CD4-positive, alpha-beta T cell (primary cell): ENCODE measurements at regions not wholly inside any gene's neighbourhood (a gene's known extent, or its start where the extent isn't known, plus 50 kb on each side); places are given as distances from the start of the nearest gene placed in this dataset.

ENCODE experiments used
- ATAC-seq: fragments of 200-7000 bp; cut with Tn5 transposase; one replicate; pipeline ENCODE4 v1.10.0; 2022; ENCODE audit warnings: mild to moderate bottlenecking; ENCODE audit not compliant: poor library complexity
- CTCF ChIA-PET: fragments of 350-600 bp; sonication (Branson Sonifier 250); formaldehyde crosslinking; loops from one replicate; lab custom pipeline; 2021; ENCODE audit warnings: antibody characterized with exemption, inconsistent platforms; lab: Charles Lee
- POLR2A ChIA-PET: fragments of 350-600 bp; sonication (Branson Sonifier 250); formaldehyde crosslinking; loops from one replicate; lab custom pipeline; 2021; ENCODE audit warnings: antibody characterized with exemption, inconsistent platforms; lab: Charles Lee
- DNase-seq, 14 experiments: peaks; one replicate each; pipeline ENCODE4 v3.0.0-alpha.2; 2013 to 2020; ENCODE audit warnings: mixed read lengths in 2 of 14
- H3K27ac ChIP-seq, 2 donors: one replicate each; pipeline versions ENCODE4 v1.5.1 to v1.7.0; 2013; ENCODE audit warnings: low read length in 2 of 2, low read depth in 1 of 2, mild to moderate bottlenecking in 1 of 2
- H3K27me3 ChIP-seq, 2 experiments: 1 replicate in 1 of 2; 2 replicates in 1 of 2; pipeline versions ENCODE4 v1.6.1 to v1.7.0; 2013; ENCODE audit warnings: low read length in 2 of 2, control low read depth in 1 of 2, mild to moderate bottlenecking in 1 of 2, moderate library complexity in 1 of 2; ENCODE audit not compliant: insufficient read depth in 2 of 2, control insufficient read depth in 1 of 2
- H3K36me3 ChIP-seq: one replicate; pipeline ENCODE4 v1.6.1; 2013; ENCODE audit warnings: low read length, control low read depth; ENCODE audit not compliant: insufficient read depth
- H3K4me1 ChIP-seq: one replicate; pipeline ENCODE4 v1.6.1; 2013; ENCODE audit warnings: low read length, control low read depth; ENCODE audit not compliant: insufficient read depth
- H3K4me3 ChIP-seq: one replicate; pipeline ENCODE4 v1.5.1; 2013; ENCODE audit warnings: mild to moderate bottlenecking, low read length, moderate library complexity
- H3K9me3 ChIP-seq, 2 experiments: 1 replicate in 1 of 2; 2 replicates in 1 of 2; pipeline versions ENCODE4 v1.6.1 to v1.7.0; 2013; ENCODE audit warnings: low read length in 2 of 2, mild to moderate bottlenecking in 2 of 2, control low read depth in 1 of 2, moderate library complexity in 1 of 2; ENCODE audit not compliant: control insufficient read depth in 1 of 2, insufficient read depth in 1 of 2
- H3K27ac Mint-ChIP-seq: one replicate; pipeline ENCODE4 v1.8.0; 2020; ENCODE audit warnings: mixed read lengths
- H3K27me3 Mint-ChIP-seq: one replicate; pipeline ENCODE4 v1.8.0; 2021; ENCODE audit warnings: mixed read lengths
- H3K36me3 Mint-ChIP-seq: one replicate; pipeline ENCODE4 v1.8.0; 2021; ENCODE audit warnings: low read depth, mixed read lengths
- H3K4me1 Mint-ChIP-seq: one replicate; pipeline ENCODE4 v1.8.0; 2021; ENCODE audit warnings: low read depth, mixed read lengths
- H3K4me3 Mint-ChIP-seq: one replicate; pipeline ENCODE4 v1.8.0; 2020; ENCODE audit warnings: mild to moderate bottlenecking, mixed read lengths
- H3K9me3 Mint-ChIP-seq: one replicate; pipeline ENCODE4 v1.8.0; 2020; ENCODE audit warnings: mixed read lengths
- CTCF ChIP-seq: fragments of 200-600 bp; IDR thresholded peaks from one replicate; pipeline ENCODE4 v1.8.0; 2022; ENCODE audit warnings: antibody characterized with exemption, mild to moderate bottlenecking
- intact Hi-C, 2 experiments: fragments of 100-400 bp; cut with DNase I in 1 of 2; cut with micrococcal nuclease in 1 of 2; formaldehyde crosslinking; loops; one replicate each; pipeline versions ENCODE4 v1.15.1 to v1.9.0; 2023 to 2025; cut with DNase I, micrococcal nuclease

GRCh38 chr6:9431945-9432344, 982.9 kb downstream of the TFAP2A start:
- H3K36me3 Mint-ChIP-seq: no peaks in the 10 kb centered on the region
- ATAC-seq (no peak), DNase-seq (no peak)
- no peak overlapping the region for H3K27ac Mint-ChIP-seq
- no peaks in the 10 kb centered on the region for H3K9me3 Mint-ChIP-seq
- intact Hi-C loops: no loop called here
- TF ChIP-seq CTCF: no peak
- Histone ChIP-seq H3K4me1 (no peaks in the 10 kb centered on the region), H3K36me3 (no peaks in the 10 kb centered on the region), H3K4me3 (no peak overlapping the region), H3K27me3 (no peaks in the 10 kb centered on the region), H3K27ac (no peak overlapping the region), H3K9me3 (peaks cover 0 to 5% of the 10 kb centered on the region in 2 experiments)
- CTCF ChIA-PET: no interaction called here
- H3K27me3 Mint-ChIP-seq: peaks cover 6% of the 10 kb centered on the region
- H3K4me3 Mint-ChIP-seq: no peak overlapping the region
- POLR2A ChIA-PET: interaction anchor here (0.7 kb wide), 1 partner anchor 11 kb away, joined by 3 read pairs; no protein-coding TSS in a partner anchor
- no peaks in the 10 kb centered on the region for H3K4me1 Mint-ChIP-seq

- peaks cover 0 to 3% of the 10 kb centered on the region in 2 experiments for H3K9me3 ChIP-seq
- no peak overlapping the region for H3K4me3 Mint-ChIP-seq
- no peaks in the 10 kb centered on the region for H3K4me1 ChIP-seq
- ChIA-PET POLR2A (no interaction called here), CTCF (no interaction called here)
- H3K36me3 Mint-ChIP-seq: no peaks in the 10 kb centered on the region
- no peak overlapping the region for H3K27ac ChIP-seq
- H3K27ac Mint-ChIP-seq: no peak overlapping the region
- H3K4me1 Mint-ChIP-seq: no peaks in the 10 kb centered on the region
- intact Hi-C loops: no loop called here
- no peaks in the 10 kb centered on the region for H3K9me3 Mint-ChIP-seq
- H3K36me3 ChIP-seq: no peaks in the 10 kb centered on the region
- ATAC-seq: no peak
- no peak for TF ChIP-seq CTCF
- H3K27me3 ChIP-seq: no peaks in the 10 kb centered on the region
- H3K4me3 ChIP-seq: no peak overlapping the region
- no peaks in the 10 kb centered on the region for H3K27me3 Mint-ChIP-seq
- no peak for DNase-seq
Observed at GRCh38 chr6:9428421-9429172, 986.3 kb downstream of the TFAP2A start.

GRCh38 chr6:9422138-9422537, 986.8 kb upstream of the SLC35B3 start:
- Mint-ChIP-seq H3K4me1 (no peaks in the 10 kb centered on the region), H3K27ac (no peak overlapping the region), H3K27me3 (peaks cover 4% of the 10 kb centered on the region), H3K4me3 (no peak overlapping the region), H3K9me3 (no peaks in the 10 kb centered on the region), H3K36me3 (no peaks in the 10 kb centered on the region)
- no peaks in the 10 kb centered on the region for H3K4me1 ChIP-seq
- H3K9me3 ChIP-seq: no peaks in the 10 kb centered on the region
- no peak overlapping the region for H3K27ac ChIP-seq
- intact Hi-C loops: no loop called here
- H3K4me3 ChIP-seq: no peak overlapping the region
- no peaks in the 10 kb centered on the region for H3K27me3 ChIP-seq
- CTCF ChIA-PET: interaction anchor here (0.8 kb wide), 1 partner anchor 21 kb away, joined by 4 read pairs; no protein-coding TSS in a partner anchor
- ATAC-seq: no peak
- POLR2A ChIA-PET: no interaction called here
- no peak for TF ChIP-seq CTCF
- H3K36me3 ChIP-seq: no peaks in the 10 kb centered on the region
- DNase-seq: no peak
